Uterus (tissue), 2 donors: ENCODE measurements at regions not wholly inside any gene's neighbourhood (a gene's known extent, or its start where the extent isn't known, plus 50 kb on each side); places are given as distances from the start of the nearest gene placed in this dataset.

ENCODE experiments used
- POLR2A ChIP-seq, 2 donors: fragments of 450-650 bp; IDR thresholded peaks; one replicate each; pipeline ENCODE4 v1.6.1; 2016; ENCODE audit warnings: antibody characterized with exemption in 2 of 2, mild to moderate bottlenecking in 1 of 2, moderate library complexity in 1 of 2
- TF ChIP-seq, protein P1 (sequence below), 4 experiments: fragments of 200-600 bp in 2 of 4; fragments of 450-650 bp in 2 of 4; sonication (generic) in 2 of 4; IDR thresholded peaks; one replicate each; pipeline ENCODE4 v1.5.1; 2016 to 2019; ENCODE audit warnings: antibody characterized with exemption in 4 of 4, mild to moderate bottlenecking in 2 of 4, moderate library complexity in 1 of 4

DNA sequence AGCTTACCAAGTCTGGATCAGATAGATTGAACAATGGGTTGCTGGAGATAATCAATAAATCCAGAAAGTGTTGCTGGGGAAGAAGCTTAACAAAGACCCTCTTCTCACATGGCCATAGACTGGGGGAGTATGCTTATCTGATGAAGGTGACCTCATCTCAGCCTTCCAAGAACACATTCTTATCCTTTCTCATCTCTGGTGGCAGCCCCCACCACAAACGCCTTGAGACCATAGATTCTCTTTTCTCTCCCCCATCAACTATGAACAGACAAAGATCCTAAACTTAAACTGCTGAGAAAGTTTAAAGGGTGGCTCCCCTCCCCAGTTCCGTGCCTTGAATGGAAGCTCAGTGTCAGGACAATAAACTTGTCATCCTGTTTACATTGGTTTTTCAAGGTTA is 428.7 kb upstream of the TRIB2 start:
- TF ChIP-seq, protein P1, sequence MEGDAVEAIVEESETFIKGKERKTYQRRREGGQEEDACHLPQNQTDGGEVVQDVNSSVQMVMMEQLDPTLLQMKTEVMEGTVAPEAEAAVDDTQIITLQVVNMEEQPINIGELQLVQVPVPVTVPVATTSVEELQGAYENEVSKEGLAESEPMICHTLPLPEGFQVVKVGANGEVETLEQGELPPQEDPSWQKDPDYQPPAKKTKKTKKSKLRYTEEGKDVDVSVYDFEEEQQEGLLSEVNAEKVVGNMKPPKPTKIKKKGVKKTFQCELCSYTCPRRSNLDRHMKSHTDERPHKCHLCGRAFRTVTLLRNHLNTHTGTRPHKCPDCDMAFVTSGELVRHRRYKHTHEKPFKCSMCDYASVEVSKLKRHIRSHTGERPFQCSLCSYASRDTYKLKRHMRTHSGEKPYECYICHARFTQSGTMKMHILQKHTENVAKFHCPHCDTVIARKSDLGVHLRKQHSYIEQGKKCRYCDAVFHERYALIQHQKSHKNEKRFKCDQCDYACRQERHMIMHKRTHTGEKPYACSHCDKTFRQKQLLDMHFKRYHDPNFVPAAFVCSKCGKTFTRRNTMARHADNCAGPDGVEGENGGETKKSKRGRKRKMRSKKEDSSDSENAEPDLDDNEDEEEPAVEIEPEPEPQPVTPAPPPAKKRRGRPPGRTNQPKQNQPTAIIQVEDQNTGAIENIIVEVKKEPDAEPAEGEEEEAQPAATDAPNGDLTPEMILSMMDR (IDR thresholded peaks at IDR 0.05) = no peak
- no peak for TF ChIP-seq POLR2A (IDR thresholded peaks at IDR 0.05)
